ENCODE measurements at regions not wholly inside any gene's neighbourhood (a gene's known extent, or its start where the extent isn't known, plus 50 kb on each side); places are given as distances from the start of the nearest gene placed in this dataset.

DNA sequence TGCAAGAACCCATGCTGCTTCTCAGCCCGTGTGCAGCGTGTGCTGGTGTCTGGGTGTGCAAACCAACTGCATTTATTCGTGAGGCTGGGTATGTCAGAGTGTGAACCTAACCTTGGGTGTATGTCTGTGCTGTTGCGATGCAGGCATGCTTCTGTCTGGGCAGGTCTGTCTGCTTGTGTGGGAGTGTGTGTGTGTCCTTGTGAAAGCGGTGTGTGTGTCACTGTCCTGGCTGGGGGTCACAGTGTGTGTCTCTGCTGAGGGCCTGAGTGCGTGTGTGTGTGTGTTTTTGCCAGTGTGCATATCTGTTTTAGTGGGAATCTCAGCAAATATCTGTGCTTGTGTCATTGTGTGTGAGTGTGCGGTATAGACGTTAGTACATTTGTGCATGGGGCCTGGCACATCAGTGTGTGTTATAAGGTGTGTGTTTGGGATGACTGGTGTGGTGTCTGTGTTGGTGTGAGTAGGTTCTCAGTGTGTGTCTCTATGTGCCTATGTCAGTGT, 121.8 kb downstream of the CYLD start:
- no peaks in the 10 kb centered on the region for H3K9me3 ChIP-seq
- TF ChIP-seq, protein P1, sequence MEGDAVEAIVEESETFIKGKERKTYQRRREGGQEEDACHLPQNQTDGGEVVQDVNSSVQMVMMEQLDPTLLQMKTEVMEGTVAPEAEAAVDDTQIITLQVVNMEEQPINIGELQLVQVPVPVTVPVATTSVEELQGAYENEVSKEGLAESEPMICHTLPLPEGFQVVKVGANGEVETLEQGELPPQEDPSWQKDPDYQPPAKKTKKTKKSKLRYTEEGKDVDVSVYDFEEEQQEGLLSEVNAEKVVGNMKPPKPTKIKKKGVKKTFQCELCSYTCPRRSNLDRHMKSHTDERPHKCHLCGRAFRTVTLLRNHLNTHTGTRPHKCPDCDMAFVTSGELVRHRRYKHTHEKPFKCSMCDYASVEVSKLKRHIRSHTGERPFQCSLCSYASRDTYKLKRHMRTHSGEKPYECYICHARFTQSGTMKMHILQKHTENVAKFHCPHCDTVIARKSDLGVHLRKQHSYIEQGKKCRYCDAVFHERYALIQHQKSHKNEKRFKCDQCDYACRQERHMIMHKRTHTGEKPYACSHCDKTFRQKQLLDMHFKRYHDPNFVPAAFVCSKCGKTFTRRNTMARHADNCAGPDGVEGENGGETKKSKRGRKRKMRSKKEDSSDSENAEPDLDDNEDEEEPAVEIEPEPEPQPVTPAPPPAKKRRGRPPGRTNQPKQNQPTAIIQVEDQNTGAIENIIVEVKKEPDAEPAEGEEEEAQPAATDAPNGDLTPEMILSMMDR (IDR thresholded peaks at IDR 0.05) = no peak
- TF ChIP-seq, protein P2, sequence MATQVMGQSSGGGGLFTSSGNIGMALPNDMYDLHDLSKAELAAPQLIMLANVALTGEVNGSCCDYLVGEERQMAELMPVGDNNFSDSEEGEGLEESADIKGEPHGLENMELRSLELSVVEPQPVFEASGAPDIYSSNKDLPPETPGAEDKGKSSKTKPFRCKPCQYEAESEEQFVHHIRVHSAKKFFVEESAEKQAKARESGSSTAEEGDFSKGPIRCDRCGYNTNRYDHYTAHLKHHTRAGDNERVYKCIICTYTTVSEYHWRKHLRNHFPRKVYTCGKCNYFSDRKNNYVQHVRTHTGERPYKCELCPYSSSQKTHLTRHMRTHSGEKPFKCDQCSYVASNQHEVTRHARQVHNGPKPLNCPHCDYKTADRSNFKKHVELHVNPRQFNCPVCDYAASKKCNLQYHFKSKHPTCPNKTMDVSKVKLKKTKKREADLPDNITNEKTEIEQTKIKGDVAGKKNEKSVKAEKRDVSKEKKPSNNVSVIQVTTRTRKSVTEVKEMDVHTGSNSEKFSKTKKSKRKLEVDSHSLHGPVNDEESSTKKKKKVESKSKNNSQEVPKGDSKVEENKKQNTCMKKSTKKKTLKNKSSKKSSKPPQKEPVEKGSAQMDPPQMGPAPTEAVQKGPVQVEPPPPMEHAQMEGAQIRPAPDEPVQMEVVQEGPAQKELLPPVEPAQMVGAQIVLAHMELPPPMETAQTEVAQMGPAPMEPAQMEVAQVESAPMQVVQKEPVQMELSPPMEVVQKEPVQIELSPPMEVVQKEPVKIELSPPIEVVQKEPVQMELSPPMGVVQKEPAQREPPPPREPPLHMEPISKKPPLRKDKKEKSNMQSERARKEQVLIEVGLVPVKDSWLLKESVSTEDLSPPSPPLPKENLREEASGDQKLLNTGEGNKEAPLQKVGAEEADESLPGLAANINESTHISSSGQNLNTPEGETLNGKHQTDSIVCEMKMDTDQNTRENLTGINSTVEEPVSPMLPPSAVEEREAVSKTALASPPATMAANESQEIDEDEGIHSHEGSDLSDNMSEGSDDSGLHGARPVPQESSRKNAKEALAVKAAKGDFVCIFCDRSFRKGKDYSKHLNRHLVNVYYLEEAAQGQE (IDR thresholded peaks at IDR 0.05; ENCODE audit: low read depth, low read length) = no peak
- TF ChIP-seq CHD2 (IDR thresholded peaks at IDR 0.05; ENCODE audit: low read length, partially characterized antibody) (no peak), FOXJ3 (CRISPR knock-in tag; IDR thresholded peaks at IDR 0.05) (no peak), MEF2A (IDR thresholded peaks at IDR 0.05; ENCODE audit: borderline replicate concordance, low read depth) (no peak), NRF1 (IDR thresholded peaks at IDR 0.05; ENCODE audit: low read depth, low read length) (no peak), YY1 (IDR thresholded peaks at IDR 0.05; ENCODE audit: low read depth) (no peak), MXI1 (IDR thresholded peaks at IDR 0.05; ENCODE audit: low read depth, low read length) (no peak)
- TF ChIP-seq, protein P3, sequence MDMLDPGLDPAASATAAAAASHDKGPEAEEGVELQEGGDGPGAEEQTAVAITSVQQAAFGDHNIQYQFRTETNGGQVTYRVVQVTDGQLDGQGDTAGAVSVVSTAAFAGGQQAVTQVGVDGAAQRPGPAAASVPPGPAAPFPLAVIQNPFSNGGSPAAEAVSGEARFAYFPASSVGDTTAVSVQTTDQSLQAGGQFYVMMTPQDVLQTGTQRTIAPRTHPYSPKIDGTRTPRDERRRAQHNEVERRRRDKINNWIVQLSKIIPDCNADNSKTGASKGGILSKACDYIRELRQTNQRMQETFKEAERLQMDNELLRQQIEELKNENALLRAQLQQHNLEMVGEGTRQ (IDR thresholded peaks at IDR 0.05; ENCODE audit: borderline replicate concordance, low read depth, low read length) = no peak
- TF ChIP-seq, protein P4, sequence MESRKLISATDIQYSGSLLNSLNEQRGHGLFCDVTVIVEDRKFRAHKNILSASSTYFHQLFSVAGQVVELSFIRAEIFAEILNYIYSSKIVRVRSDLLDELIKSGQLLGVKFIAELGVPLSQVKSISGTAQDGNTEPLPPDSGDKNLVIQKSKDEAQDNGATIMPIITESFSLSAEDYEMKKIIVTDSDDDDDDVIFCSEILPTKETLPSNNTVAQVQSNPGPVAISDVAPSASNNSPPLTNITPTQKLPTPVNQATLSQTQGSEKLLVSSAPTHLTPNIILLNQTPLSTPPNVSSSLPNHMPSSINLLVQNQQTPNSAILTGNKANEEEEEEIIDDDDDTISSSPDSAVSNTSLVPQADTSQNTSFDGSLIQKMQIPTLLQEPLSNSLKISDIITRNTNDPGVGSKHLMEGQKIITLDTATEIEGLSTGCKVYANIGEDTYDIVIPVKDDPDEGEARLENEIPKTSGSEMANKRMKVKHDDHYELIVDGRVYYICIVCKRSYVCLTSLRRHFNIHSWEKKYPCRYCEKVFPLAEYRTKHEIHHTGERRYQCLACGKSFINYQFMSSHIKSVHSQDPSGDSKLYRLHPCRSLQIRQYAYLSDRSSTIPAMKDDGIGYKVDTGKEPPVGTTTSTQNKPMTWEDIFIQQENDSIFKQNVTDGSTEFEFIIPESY (IDR thresholded peaks at IDR 0.05; ENCODE audit: borderline replicate concordance, low read depth) = no peak
- DNase-seq = no peak
- H3K9ac ChIP-seq = no peak overlapping the region
- POLR2A ChIA-PET = no interaction called here
- peaks cover 0 to 15% of the 10 kb centered on the region in 2 experiments; a peak in 2 of 4 replicates for H3K4me1 ChIP-seq (ENCODE audit: control insufficient read depth in 1 of 2, insufficient read depth in 2 of 2, low read depth in 1 of 2, low read length in 1 of 2)
- no peaks in the 10 kb centered on the region for H3K79me2 ChIP-seq (ENCODE audit: insufficient read depth)
- H3K4me3 ChIP-seq (ENCODE audit: low read depth in 2 of 2, low read length in 1 of 2) = no peak overlapping the region
- CTCF ChIA-PET = no interaction called here
- H3F3A ChIP-seq (replicated peaks; ENCODE audit: insufficient read depth) = peaks cover 5% of the 10 kb centered on the region
- no peak overlapping the region for H3K27ac ChIP-seq (ENCODE audit: low read depth in 2 of 2, low read length in 1 of 2)
- WGBS (ENCODE audit: low lambda C conversion rate) = 65% methylated on average over 7 of the region's 8 CpGs
- no peaks in the 10 kb centered on the region for H3K36me3 ChIP-seq (replicated peaks in 1 of 2; ENCODE audit: control insufficient read depth in 1 of 2, insufficient read depth in 2 of 2, low read length in 1 of 2)
- H2AFZ ChIP-seq (ENCODE audit: low read depth) = no peak overlapping the region
- H3K4me2 ChIP-seq = no peak overlapping the region
- H4K20me1 ChIP-seq (ENCODE audit: insufficient read depth) = no peaks in the 10 kb centered on the region
- H3K27me3 ChIP-seq (ENCODE audit: insufficient read depth) = no peaks in the 10 kb centered on the region
- no peaks in the 10 kb centered on the region for H3K9me2 ChIP-seq

Measured in SK-N-SH (cell line).